OCI-LY1 (cell line): ENCODE measurements at regions not wholly inside any gene's neighbourhood (a gene's known extent, or its start where the extent isn't known, plus 50 kb on each side); places are given as distances from the start of the nearest gene placed in this dataset.

Source experiments
- CTCF ChIP-seq: fragments of 200-600 bp; sonication (generic), shearing (Covaris generic); IDR thresholded peaks from 2 replicates; pipeline ENCODE4 v1.5.1; 2017; ENCODE audit warnings: mild to moderate bottlenecking, antibody characterized with exemption, low read length, moderate library complexity, mixed read lengths
- EZH2 ChIP-seq: fragments of 200-600 bp; sonication (generic), shearing (Covaris generic); IDR thresholded peaks from 2 replicates; pipeline ENCODE4 v1.8.0; 2017; ENCODE audit warnings: borderline replicate concordance, mixed run types, mild to moderate bottlenecking, antibody characterized with exemption, low read length, moderate library complexity, mixed read lengths

DNA sequence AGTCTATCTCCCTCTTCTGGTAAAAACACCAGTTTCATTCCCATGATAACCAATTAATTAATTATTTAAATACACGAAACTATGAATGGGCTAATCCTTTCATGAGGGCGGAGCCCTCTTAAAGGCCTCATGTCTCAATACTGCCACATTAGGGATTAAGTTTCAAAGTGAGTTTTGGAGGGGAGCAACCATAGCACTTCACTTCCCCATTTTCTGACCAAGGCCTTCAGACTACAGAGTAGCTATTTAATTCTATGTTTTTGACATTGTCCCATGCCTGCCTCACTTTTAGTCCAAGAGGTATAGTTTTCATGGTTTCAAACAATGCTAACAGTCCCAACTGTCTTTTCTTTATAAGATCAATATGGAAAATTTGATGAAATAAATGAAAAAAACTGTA, 618.6 kb downstream of the ZWINT start:
- TF ChIP-seq EZH2 (no peak), CTCF (no peak)
